ENCODE measurements at regions not wholly inside any gene's neighbourhood (a gene's known extent, or its start where the extent isn't known, plus 50 kb on each side); places are given as distances from the start of the nearest gene placed in this dataset.

DNA sequence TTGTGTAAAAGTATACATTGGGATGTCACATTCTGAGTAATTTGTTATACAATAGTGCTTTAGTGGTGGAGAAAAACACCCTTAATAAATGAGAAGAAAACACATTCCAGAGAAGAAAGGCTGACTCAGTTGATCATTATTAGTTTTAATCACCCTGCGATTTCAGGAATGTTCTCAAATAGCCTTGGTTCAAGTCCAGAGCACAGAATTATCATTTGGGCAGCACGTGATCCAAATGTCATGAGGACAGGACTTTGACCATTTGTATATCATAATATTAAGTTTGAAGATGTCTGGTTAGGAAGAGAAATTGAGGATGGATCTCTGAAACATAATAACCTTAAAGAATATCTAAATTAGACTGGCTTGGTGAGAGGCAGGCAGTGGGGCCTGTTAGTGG lies 1434.3 kb upstream of the TENM3 start:
- no peak for DNase-seq (ENCODE audit: low read depth)

GRCh38 chr4:180809439-180809838 lies 1433.8 kb upstream of the TENM3 start:
- no peak for DNase-seq (ENCODE audit: low read depth)

GRCh38 chr4:180810581-180810980 lies 1432.6 kb upstream of the TENM3 start:
- no peak for DNase-seq (ENCODE audit: low read depth)

GRCh38 chr4:180811556-180811955 lies 1431.6 kb upstream of the TENM3 start:
- DNase-seq (ENCODE audit: low read depth) = no peak

DNA sequence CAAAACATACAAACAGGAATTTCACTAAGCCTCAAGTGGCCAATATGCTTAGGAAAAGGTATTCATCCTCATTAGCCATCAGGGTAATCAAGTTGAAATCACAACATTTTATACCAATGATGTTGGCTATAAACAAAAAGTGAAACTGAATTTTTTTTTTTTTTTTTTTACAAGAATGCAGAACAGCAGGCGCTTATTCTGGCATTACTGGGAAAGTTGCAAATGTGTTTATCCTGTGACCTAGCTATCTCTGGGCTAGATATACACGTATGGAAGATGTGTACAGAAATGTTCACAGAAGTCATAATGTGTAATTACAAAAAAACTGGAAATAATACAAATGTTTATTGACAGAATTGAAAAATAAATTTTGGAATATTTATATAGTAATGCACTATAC lies 1430.4 kb upstream of the TENM3 start:
- no peak for DNase-seq (ENCODE audit: low read depth)

DNA sequence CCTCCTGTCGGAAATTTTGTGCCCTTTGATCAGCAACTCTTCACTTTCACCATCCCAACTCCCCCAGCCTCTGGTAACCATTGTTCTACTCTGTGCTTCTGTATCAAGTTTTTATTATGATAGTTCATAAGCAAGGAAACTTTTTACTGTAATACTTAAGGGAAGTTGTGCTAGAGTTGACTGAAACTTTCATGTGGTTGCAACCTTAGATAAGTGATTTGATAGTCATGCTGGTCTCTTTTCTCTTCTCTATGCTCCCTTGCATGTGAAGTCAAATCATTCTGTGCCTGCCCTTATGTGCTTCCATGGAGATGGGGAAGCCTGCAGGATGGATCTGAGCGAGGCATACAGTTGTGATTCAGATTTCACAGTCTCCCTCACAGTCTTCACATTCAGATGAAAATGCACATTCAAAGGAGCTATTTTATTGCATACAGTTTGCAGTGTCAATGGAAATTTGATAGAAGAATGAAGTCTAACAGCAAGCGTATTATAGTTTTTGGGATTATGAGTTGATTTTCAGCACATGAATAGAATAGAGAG lies 1428.3 kb upstream of the TENM3 start:
- DNase-seq (ENCODE audit: low read depth) = no peak

DNA sequence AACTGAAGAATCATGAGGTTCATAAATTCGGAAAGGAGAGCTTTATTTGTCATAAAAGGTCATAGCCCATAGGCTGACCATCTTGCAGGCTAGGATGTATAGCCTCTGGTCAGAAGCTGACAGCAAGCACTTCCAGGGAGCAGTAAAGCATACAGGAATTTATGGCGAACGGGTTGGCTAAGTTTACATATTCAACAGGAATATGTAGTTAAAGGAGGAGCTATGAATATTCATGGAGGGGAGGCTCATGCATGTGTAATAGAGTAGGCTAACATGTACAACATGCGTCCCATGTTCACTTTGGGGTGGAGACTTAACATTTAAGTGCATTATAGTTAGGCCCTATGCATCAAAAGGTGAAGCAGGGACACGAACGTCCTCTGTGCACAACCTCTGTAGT lies 1425.7 kb upstream of the TENM3 start:
- no peak for DNase-seq (ENCODE audit: low read depth)

DNA sequence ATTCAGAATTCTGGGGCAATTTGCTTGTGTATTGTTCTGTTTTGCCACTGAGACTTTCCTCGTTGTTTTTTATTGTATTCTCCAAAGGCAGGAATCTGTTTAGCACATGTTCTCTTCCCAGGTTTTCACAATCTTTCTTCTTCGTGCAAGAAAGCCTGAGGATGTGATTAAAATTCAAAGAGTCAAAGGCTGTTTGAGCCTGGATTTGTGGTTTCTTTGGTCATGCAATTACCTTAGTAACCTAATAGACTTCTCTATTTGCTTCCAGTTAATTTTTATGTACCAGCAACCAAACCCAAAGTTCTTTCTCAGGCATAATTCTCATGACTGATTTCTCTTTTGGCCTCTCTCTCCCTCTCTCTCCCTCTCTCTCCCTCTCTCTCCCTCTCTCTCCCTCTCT lies 1420.1 kb upstream of the TENM3 start:
- no peak for DNase-seq (ENCODE audit: low read depth)

- DNase-seq (ENCODE audit: low read depth) = no peak
Measured at GRCh38 chr4:180827232-180828009, 1415.8 kb upstream of the TENM3 start.

DNA sequence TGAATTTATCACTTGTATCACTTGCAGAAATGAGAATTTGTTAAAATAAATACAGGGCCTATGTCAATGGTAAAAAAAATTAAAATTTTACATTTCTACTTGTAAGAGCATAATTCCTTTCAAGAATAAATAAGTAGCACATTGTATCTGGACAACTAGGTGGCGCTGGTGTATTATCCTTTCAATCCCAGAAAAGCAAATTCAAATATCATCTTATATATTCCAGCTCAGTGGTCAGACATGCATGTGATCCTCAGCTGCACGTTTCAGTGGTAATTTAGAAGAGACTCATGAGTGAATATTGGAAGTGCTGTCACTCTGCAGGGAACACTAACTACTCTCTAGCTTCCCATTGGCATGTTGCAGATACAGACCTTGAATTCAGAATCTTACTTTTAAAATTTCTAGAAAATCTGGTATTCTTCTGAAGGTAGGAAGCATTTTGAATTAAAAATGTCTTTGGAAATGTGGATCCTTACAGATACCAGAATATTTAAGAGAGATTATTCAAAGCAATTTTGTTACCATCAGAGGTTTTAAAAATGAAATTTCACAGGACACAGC lies 1414.7 kb upstream of the TENM3 start:
- DNase-seq (ENCODE audit: low read depth) = no peak

GRCh38 chr4:180832073-180832472 lies 1411.1 kb upstream of the TENM3 start:
- no peak for DNase-seq (ENCODE audit: low read depth)

DNA sequence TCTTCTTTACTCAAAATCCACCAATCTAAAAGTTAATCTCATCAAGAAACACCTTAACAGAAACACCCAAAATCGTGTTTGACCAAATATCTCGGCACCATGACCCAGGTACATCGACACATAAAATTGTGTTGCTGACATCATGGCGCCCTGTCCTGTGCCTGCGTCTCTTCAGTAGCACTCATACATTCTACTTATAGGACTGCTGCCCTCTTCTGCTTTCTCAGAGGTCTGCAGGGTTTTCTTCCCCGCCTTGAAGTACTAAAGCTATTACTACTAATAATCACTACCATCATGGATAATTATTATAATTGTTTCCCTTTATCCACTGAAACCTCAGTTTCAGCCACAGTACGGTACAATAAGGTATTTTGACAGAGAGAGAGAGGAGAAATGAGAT lies 1403.1 kb upstream of the TENM3 start:
- no peak for DNase-seq (ENCODE audit: low read depth)

DNA sequence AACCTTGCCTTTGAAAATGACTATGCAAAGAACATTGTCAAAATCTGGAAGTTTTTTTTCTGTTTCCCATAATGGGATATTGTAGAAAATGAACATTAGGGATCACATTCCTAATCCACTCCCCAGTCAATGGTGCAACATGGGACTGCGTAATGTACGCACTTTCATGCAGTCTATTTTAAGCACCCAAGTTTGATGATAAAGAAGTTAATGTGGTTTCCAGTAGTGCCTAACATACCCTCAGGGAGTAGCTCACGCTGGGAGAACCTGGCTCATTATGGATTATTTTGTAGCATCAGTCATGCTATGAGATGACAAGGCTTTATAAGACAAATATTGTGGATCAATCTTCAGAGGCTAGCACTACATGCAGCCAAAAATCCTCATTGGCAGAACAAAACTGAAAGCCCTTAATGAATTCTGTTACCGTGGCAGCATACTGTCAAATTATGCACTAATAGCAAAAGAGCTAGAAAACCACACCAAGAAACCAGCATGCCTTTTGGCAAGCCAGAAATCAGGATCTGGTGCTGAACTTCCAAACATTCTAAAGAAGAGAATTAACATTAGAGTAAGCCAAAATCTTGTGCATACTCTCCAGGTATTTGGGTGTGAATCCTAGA lies 1392.8 kb upstream of the TENM3 start:
- DNase-seq (ENCODE audit: low read depth) = no peak

- DNase-seq (ENCODE audit: low read depth) = no peak
Measured at GRCh38 chr4:180852738-180853137, 1390.5 kb upstream of the TENM3 start.

- no peak for DNase-seq (ENCODE audit: low read depth)
Measured at GRCh38 chr4:180855184-180855583, 1388.0 kb upstream of the TENM3 start.

- DNase-seq (ENCODE audit: low read depth) = no peak
Measured at GRCh38 chr4:180860089-180860720, 1383.0 kb upstream of the TENM3 start.

DNA sequence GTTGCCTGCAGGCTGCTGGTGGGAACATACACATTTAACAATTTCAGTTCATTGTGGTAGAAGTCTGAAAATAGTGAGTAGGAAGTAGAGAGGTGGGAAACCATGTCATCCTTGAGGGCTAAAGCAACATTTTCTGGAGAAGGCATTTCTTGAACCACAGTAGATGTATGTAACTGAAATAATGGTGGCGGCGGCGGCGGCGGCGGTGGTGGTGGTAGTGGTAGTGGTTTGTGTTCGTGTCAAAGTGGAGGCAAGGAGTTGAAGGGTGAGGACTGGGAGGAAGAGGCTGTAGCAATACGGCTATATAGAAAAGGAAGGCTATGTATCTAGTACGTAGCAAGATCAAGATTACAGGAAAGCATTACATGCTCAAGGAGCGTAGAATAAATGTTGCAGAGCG lies 1381.6 kb upstream of the TENM3 start:
- DNase-seq (ENCODE audit: low read depth) = no peak

- DNase-seq (ENCODE audit: low read depth) = no peak
Measured at GRCh38 chr4:180866933-180867643, 1376.1 kb upstream of the TENM3 start.

DNA sequence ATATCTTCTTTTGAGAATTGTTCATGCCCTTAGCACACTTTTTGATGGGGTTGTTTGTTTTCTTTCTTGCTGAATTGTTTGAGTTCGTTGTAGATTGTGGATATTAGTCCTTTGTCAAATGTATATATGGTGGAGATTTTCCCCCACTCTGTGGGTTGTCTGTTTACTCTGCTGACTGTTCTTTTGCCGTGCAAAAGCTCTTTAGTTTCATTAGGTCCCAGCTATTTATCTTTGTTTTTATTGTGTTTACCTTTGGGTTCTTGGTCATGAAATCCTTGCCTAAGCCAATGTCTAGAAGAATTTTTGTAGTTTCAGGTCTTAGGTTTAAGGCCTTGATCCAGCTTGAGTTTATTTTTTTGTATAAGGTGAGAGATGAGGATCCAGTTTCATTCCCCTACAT lies 1372.6 kb upstream of the TENM3 start:
- DNase-seq (ENCODE audit: low read depth) = no peak

DNA sequence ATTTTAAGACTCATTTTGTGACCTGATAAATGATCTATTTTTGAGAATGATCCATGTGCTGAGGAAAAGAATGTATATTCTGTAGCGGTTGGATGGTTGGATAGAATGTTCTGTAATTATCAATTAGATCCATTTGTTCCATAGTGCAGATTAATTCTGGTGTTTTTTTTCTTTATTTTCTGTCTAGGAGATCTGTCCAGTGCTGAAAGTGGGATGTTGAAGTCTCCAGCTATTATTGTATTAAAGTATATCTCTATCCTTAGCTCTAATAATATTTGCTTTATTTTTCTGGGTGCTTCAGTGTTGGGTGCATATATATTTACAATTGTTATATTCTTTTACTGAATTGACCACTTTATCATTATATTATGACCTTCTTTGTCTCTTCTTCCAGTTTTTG lies 1344.9 kb upstream of the TENM3 start:
- DNase-seq (ENCODE audit: low read depth) = no peak

DNA sequence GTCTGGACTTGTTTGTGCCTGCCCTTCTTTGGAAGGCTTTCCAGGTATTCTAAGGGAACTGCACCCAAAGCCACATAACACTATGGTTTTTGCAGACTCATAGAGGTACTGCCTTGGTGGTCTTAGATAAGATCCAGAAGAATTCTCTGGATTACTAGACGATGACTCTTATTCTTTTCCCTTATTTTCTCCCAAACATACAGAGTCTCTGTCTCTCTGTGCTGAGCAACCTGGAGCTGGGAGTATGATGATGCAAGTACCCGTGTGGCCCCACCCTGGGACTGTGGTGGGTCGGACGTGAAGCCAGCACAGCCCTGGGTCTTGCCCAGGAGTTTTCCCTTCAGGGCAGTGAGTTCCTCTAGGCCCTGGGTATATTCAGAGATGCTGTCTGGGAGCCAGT lies 1342.4 kb upstream of the TENM3 start:
- no peak for DNase-seq (ENCODE audit: low read depth)

- DNase-seq (ENCODE audit: low read depth) = no peak
Measured at GRCh38 chr4:180909279-180909678, 1333.9 kb upstream of the TENM3 start.

All from activated T-helper 1 cell treated with Interleukin-2 at 50 U/mL for 16 hours (primary cell).